ENCODE measurements at regions not wholly inside any gene's neighbourhood (a gene's known extent, or its start where the extent isn't known, plus 50 kb on each side); places are given as distances from the start of the nearest gene placed in this dataset.
"Not testable (repeated sequence)": the region's sequence is repeated elsewhere in the genome, so short reads cannot be mapped to it uniquely, and the experiment has no call there.

DNA sequence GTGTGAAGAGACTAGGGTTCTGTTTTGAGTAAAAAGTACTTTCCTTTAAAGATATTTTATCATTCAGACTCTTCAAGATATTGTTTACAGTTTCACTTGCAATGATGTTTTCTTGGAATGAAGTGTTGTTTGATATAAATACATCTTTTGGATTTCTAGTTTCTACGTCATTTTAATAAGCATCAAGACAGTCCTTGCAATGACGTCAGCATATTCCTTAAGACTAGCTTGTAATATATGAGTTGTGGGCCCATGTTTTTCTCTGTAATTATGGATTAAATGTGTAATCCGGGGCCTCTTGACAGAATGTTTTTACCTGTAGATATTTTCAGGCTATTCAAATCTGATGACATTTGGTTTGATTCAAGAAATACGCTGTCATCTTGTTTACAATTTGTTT, 66.1 kb downstream of the RBMX2 start:
- Histone ChIP-seq H3K27me3 (peaks cover 0 to 15% (median 0%) of the 10 kb centered on the region in 9 donors), H3K4me3 (no peak overlapping the region), H3K36me3 (no peaks in the 10 kb centered on the region), H3K4me1 (no peaks in the 10 kb centered on the region), H3K27ac (no peak overlapping the region), H3K9me3 (no peaks in the 10 kb centered on the region)
- ATAC-seq (no peak), DNase-seq (no peak)
- WGBS, 4 donors = 66 to 86% (median 78%) methylated on average over 4 of the region's 4 CpGs
- intact Hi-C loops (cut with DNase I) = no loop called here
- no peak for TF ChIP-seq POLR2A (IDR thresholded peaks at IDR 0.05)
- TF ChIP-seq, protein P1, sequence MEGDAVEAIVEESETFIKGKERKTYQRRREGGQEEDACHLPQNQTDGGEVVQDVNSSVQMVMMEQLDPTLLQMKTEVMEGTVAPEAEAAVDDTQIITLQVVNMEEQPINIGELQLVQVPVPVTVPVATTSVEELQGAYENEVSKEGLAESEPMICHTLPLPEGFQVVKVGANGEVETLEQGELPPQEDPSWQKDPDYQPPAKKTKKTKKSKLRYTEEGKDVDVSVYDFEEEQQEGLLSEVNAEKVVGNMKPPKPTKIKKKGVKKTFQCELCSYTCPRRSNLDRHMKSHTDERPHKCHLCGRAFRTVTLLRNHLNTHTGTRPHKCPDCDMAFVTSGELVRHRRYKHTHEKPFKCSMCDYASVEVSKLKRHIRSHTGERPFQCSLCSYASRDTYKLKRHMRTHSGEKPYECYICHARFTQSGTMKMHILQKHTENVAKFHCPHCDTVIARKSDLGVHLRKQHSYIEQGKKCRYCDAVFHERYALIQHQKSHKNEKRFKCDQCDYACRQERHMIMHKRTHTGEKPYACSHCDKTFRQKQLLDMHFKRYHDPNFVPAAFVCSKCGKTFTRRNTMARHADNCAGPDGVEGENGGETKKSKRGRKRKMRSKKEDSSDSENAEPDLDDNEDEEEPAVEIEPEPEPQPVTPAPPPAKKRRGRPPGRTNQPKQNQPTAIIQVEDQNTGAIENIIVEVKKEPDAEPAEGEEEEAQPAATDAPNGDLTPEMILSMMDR (IDR thresholded peaks at IDR 0.05) = no peak

GRCh38 chrX:130468395-130468923, 66.7 kb downstream of the RBMX2 start:
- Histone ChIP-seq H3K4me1 (no peaks in the 10 kb centered on the region), H3K4me3 (no peak overlapping the region), H3K27me3 (peaks cover 0 to 20% (median 0%) of the 10 kb centered on the region in 9 donors), H3K27ac (no peak overlapping the region), H3K9me3 (no peaks in the 10 kb centered on the region), H3K36me3 (no peaks in the 10 kb centered on the region)
- 62 to 71% (median 67%) methylated on average over 3 of the region's 3 CpGs for WGBS, 4 donors
- intact Hi-C loops (cut with DNase I) = no loop called here
- DNase-seq (no peak), ATAC-seq (no peak)
- TF ChIP-seq, protein P1 (IDR thresholded peaks at IDR 0.05) = no peak
- no peak for TF ChIP-seq POLR2A (IDR thresholded peaks at IDR 0.05)

DNA sequence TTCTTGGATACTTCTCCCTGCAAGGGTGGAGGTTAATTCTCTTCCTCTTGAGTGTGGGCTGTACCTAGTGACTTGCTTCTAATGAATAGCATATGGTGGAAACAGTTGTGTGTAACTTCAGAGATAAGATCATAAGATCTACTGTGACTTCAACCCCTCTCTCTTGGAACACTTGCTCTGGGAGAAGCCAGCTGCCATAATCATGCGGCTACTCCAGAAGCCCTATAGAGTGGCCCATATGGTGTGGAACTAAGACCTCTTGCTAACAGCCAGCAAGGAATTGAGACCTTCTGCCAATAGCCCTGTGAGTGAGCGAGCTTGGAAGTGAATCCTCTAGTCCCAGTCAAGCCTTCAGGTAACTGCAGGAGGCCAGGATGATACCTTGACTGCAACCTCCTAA, 81.1 kb downstream of the RBMX2 start:
- H3K27me3 ChIP-seq = peaks cover 0 to 10% (median 0%) of the 10 kb centered on the region in 9 donors
- WGBS, 4 donors = 60 to 74% (median 68%) methylated on average over 2 of the region's 2 CpGs
- intact Hi-C loops (cut with DNase I) = no loop called here
- no peaks in the 10 kb centered on the region for H3K36me3 ChIP-seq
- DNase-seq = no peak
- H3K9me3 ChIP-seq = no peaks in the 10 kb centered on the region
- no peak for TF ChIP-seq POLR2A (IDR thresholded peaks at IDR 0.05)
- TF ChIP-seq, protein P1 (IDR thresholded peaks at IDR 0.05) = no peak
- no peak overlapping the region for H3K4me3 ChIP-seq
- no peaks in the 10 kb centered on the region for H3K4me1 ChIP-seq
- no peak overlapping the region for H3K27ac ChIP-seq
- ATAC-seq = no peak

- Histone ChIP-seq H3K27me3 (peaks cover 0 to 10% (median 0%) of the 10 kb centered on the region in 9 donors), H3K4me3 (no peak overlapping the region), H3K9me3 (no peaks in the 10 kb centered on the region), H3K36me3 (no peaks in the 10 kb centered on the region), H3K27ac (no peak overlapping the region), H3K4me1 (no peaks in the 10 kb centered on the region)
- DNase-seq (no peak), ATAC-seq (no peak)
- intact Hi-C loops (cut with DNase I) = no loop called here
- TF ChIP-seq POLR2A (IDR thresholded peaks at IDR 0.05) = no peak
- TF ChIP-seq, protein P1 (IDR thresholded peaks at IDR 0.05) = no peak
- WGBS, 4 donors = 42 to 64% (median 51%) methylated on average over 1 of the region's 1 CpG
These were observed 84.1 kb downstream of the RBMX2 start for GRCh38 chrX:130485870-130486269.

DNA sequence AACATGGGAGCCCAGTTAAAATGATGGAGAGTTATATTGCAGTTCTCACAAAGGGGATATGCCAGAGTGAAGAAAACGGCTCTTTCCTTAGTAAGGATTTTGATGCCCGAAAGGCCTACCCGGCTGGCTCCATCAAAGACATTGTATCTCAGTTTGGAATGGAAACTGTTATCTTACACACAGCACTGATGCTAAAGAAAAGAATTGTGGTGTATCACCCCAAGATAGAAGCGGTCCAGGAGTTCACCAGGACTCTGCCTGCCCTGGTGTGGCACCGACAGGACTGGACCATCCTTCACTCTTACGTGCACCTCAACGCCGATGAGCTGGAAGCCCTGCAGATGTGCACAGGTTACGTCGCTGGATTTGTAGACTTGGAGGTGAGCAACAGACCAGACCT, 93.7 kb downstream of the RBMX2 start:
- H3K9me3 ChIP-seq; H3K27me3 ChIP-seq; ATAC-seq; H3K27ac ChIP-seq; H3K36me3 ChIP-seq; H3K4me3 ChIP-seq; intact Hi-C loops (cut with DNase I); H3K4me1 ChIP-seq; DNase-seq: not testable (repeated sequence)
- 83 to 93% (median 91%) methylated on average over 10 of the region's 10 CpGs for WGBS, 4 donors

Data from heart left ventricle (tissue), 16 donors.